GM23248 (cell line): ENCODE measurements at regions not wholly inside any gene's neighbourhood (a gene's known extent, or its start where the extent isn't known, plus 50 kb on each side); places are given as distances from the start of the nearest gene placed in this dataset.

Experiments used
- DNase-seq: peaks from one replicate; pipeline ENCODE4 v3.0.0-alpha.2; 2015
- H2AFZ ChIP-seq: fragments of 200-600 bp; sonication (generic); 2 replicates; pipeline ENCODE4 v1.6.1; 2016; ENCODE audit warnings: antibody characterized with exemption
- H3F3A ChIP-seq: fragments of 200-600 bp; sonication (generic); 2 replicates; pipeline ENCODE4 v1.6.1; 2016; ENCODE audit warnings: mild to moderate bottlenecking, antibody characterized with exemption, mixed run types; ENCODE audit not compliant: insufficient read depth
- H3K27ac ChIP-seq: fragments of 200-600 bp; sonication (generic); 2 replicates; pipeline ENCODE4 v1.5.1; 2016; ENCODE audit warnings: mild to moderate bottlenecking
- H3K27me3 ChIP-seq: fragments of 200-600 bp; sonication (generic); replicated peaks from 2 replicates; pipeline ENCODE4 v1.6.1; 2016; ENCODE audit warnings: mild to moderate bottlenecking; ENCODE audit not compliant: insufficient read depth
- H3K36me3 ChIP-seq: fragments of 200-600 bp; sonication (generic); 2 replicates; pipeline ENCODE4 v1.6.1; 2016; ENCODE audit warnings: low read depth, mild to moderate bottlenecking
- H3K4me1 ChIP-seq: fragments of 200-600 bp; sonication (generic); 2 replicates; pipeline ENCODE4 v1.6.1; 2016; ENCODE audit warnings: mild to moderate bottlenecking; ENCODE audit not compliant: insufficient read depth
- H3K4me2 ChIP-seq: fragments of 200-600 bp; sonication (generic); one replicate; pipeline ENCODE4 v1.6.1; 2016; ENCODE audit warnings: mild to moderate bottlenecking; ENCODE audit not compliant: unreplicated experiment
- H3K4me3 ChIP-seq: fragments of 200-600 bp; sonication (generic); 2 replicates; pipeline ENCODE4 v1.5.1; 2016; ENCODE audit warnings: mild to moderate bottlenecking
- H3K79me2 ChIP-seq: fragments of 200-600 bp; sonication (generic); 2 replicates; pipeline ENCODE4 v1.6.1; 2016; ENCODE audit warnings: mild to moderate bottlenecking; ENCODE audit not compliant: insufficient read depth
- H3K9ac ChIP-seq: fragments of 200-600 bp; sonication (generic); 2 replicates; pipeline ENCODE4 v1.6.1; 2016; ENCODE audit warnings: mild to moderate bottlenecking
- H3K9me2 ChIP-seq: fragments of 200-600 bp; sonication (generic); 2 replicates; pipeline ENCODE4 v1.6.1; 2016; ENCODE audit warnings: mixed run types, mild to moderate bottlenecking, moderate library complexity; ENCODE audit not compliant: insufficient read depth
- H3K9me3 ChIP-seq: fragments of 200-600 bp; sonication (generic); one replicate; pipeline ENCODE4 v1.6.1; 2017; ENCODE audit warnings: low read depth
- H4K20me1 ChIP-seq: fragments of 200-600 bp; sonication (generic); 2 replicates; pipeline ENCODE4 v1.6.0; 2016; ENCODE audit not compliant: insufficient read depth
- EZH2 ChIP-seq: fragments of 200-600 bp; sonication (generic); IDR thresholded peaks from 2 replicates; pipeline ENCODE4 v1.6.1; 2018; ENCODE audit warnings: antibody characterized with exemption, mild to moderate bottlenecking; ENCODE audit not compliant: insufficient read depth, poor library complexity, severe bottlenecking
- EZH2phosphoT487 ChIP-seq: fragments of 200-600 bp; sonication (generic); IDR thresholded peaks from 2 replicates; pipeline ENCODE4 v1.6.1; 2018; ENCODE audit warnings: antibody characterized with exemption, moderate library complexity, mild to moderate bottlenecking, low read depth; ENCODE audit not compliant: insufficient read depth
- WGBS, 2 experiments: methylation state at CpG; one replicate each; pipeline ENCODE4 v1.1.6; 2015 to 2017; ENCODE audit warnings: low lambda C conversion rate in 2 of 2, low coverage in 1 of 2; ENCODE audit errors: missing lambda C conversion rate in 2 of 2; 5-methylcytosine and 5-hydroxymethylcytosine counted together
- in situ Hi-C: fragments of 300-500 bp; cut with MboI; formaldehyde crosslinking; loops from 2 replicates; pipeline ENCODE4 v1.15.0; 2020

DNA sequence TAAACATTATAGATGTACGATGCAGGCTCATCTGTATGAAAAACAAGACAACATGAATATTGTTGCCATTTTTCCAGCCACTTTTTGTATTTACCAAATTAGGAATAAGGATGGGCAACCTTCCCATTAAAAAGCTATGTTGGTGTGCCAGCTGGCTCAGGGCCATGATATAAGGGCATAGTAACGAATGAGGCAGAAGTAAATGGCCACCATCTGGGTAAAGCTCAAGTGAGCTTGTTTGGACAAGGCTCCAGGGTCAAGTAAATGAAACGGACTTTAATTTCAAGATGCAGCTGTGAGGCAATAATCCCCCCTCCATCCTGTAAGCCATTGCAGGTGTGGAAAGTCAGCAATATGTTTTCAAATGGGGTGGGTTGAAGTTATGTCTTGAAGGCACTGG lies 930.9 kb upstream of the CDH8 start:
- no peak overlapping the region for H3K27ac ChIP-seq
- no peaks in the 10 kb centered on the region for H3K79me2 ChIP-seq
- H3K9me3 ChIP-seq, result no peaks in the 10 kb centered on the region
- no peak overlapping the region for H3K4me3 ChIP-seq
- WGBS, 2 experiments, result 12 to 15% methylated on average over 3 of the region's 3 CpGs
- no peaks in the 10 kb centered on the region for H3K36me3 ChIP-seq
- H2AFZ ChIP-seq, result no peak overlapping the region
- H3K9me2 ChIP-seq, result no peaks in the 10 kb centered on the region
- TF ChIP-seq EZH2phosphoT487 (no peak), EZH2 (no peak)
- H3F3A ChIP-seq, result no peaks in the 10 kb centered on the region
- H3K27me3 ChIP-seq, result no peaks in the 10 kb centered on the region
- no peaks in the 10 kb centered on the region for H3K4me1 ChIP-seq
- H4K20me1 ChIP-seq, result no peaks in the 10 kb centered on the region
- DNase-seq, result no peak
- no peak overlapping the region for H3K9ac ChIP-seq
- no peak overlapping the region for H3K4me2 ChIP-seq
- in situ Hi-C loops, result no loop called here

DNA sequence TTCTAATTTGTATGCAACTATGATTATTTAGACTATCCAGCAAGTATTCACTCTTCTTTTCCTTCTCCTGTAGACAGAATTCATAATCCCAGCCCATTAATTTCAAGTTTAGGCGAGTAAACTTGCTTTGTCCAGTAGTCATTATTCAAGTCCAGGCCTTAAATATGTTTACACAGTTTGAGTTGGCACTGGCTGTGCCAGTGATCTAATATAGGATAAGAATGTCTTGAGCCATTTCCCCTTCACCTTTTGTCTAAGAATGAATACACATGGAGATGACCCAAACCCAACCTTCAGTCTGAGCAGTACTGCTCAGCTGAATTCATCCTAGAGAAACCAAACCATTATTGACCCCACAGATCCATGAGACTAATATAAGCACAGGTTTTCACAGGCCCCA lies 930.4 kb upstream of the CDH8 start:
- no peak overlapping the region for H2AFZ ChIP-seq
- no peaks in the 10 kb centered on the region for H3K9me2 ChIP-seq
- no peaks in the 10 kb centered on the region for H3K79me2 ChIP-seq
- no peak overlapping the region for H3K27ac ChIP-seq
- H3K27me3 ChIP-seq, result no peaks in the 10 kb centered on the region
- in situ Hi-C loops, result no loop called here
- no peak overlapping the region for H3K4me3 ChIP-seq
- H3K9ac ChIP-seq, result no peak overlapping the region
- no peaks in the 10 kb centered on the region for H4K20me1 ChIP-seq
- H3K4me1 ChIP-seq, result no peaks in the 10 kb centered on the region
- no peaks in the 10 kb centered on the region for H3F3A ChIP-seq
- TF ChIP-seq EZH2phosphoT487, result no peak
- TF ChIP-seq EZH2, result no peak
- no peaks in the 10 kb centered on the region for H3K36me3 ChIP-seq
- H3K9me3 ChIP-seq, result no peaks in the 10 kb centered on the region
- WGBS, 2 experiments, result 4 to 18% methylated on average over 1 of the region's 1 CpG
- H3K4me2 ChIP-seq, result no peak overlapping the region
- no peak for DNase-seq

DNA sequence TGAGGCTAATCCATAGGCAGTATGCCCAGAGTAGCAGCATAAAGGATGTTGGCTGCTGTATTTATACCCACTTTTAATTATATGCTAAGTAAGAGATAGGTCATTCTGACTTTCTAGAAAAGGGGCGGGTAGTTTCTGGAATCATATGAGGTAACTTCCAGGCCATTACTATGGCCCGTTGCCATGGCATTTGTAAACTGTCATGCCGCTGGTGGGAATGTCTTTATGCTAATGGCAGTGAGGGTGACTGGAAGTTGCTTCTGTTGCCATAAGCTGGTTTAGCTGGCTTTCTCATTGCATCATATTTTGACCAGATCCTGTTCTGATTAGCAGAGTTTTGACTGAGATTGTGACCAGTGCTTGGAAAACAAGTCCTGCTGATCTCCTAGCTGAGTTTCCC lies 929.6 kb upstream of the CDH8 start:
- H4K20me1 ChIP-seq, result no peaks in the 10 kb centered on the region
- H3K4me1 ChIP-seq, result no peaks in the 10 kb centered on the region
- H3K9me2 ChIP-seq, result no peaks in the 10 kb centered on the region
- TF ChIP-seq EZH2, result no peak
- TF ChIP-seq EZH2phosphoT487, result no peak
- in situ Hi-C loops, result no loop called here
- 32 to 45% methylated on average over 3 of the region's 3 CpGs for WGBS, 2 experiments
- H3K27ac ChIP-seq, result no peak overlapping the region
- no peak overlapping the region for H3K4me2 ChIP-seq
- no peak overlapping the region for H2AFZ ChIP-seq
- H3K27me3 ChIP-seq, result no peaks in the 10 kb centered on the region
- H3K36me3 ChIP-seq, result no peaks in the 10 kb centered on the region
- H3F3A ChIP-seq, result no peaks in the 10 kb centered on the region
- no peak for DNase-seq
- no peak overlapping the region for H3K9ac ChIP-seq
- no peaks in the 10 kb centered on the region for H3K79me2 ChIP-seq
- H3K4me3 ChIP-seq, result no peak overlapping the region
- H3K9me3 ChIP-seq, result no peaks in the 10 kb centered on the region

DNA sequence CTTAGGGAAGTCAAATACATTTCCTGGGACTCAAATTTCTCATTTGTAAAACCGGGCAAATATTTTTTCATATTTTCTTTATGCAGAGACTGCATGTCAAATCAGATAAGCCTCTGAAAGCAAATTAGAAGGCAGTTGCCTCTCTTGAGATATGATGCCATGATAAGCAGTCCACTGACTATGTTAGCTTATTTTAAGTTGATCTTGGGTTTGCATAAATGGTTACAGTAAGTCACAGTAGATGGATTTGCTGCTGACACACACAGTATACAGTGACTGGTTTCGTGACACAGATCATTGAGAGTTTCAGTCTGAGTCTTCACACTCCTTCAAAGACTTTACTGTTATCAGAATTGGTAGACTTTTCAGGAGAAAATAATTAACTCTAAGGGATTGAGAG lies 927.6 kb upstream of the CDH8 start:
- Histone ChIP-seq H3K27me3 (no peaks in the 10 kb centered on the region), H3K9me2 (no peaks in the 10 kb centered on the region), H3K36me3 (no peaks in the 10 kb centered on the region), H3K27ac (no peak overlapping the region), H3K79me2 (no peaks in the 10 kb centered on the region), H3K4me1 (no peaks in the 10 kb centered on the region), H3K4me2 (no peak overlapping the region), H3K9ac (no peak overlapping the region), H2AFZ (no peak overlapping the region), H4K20me1 (no peaks in the 10 kb centered on the region), H3F3A (no peaks in the 10 kb centered on the region), H3K4me3 (no peak overlapping the region), H3K9me3 (no peaks in the 10 kb centered on the region)
- in situ Hi-C loops, result no loop called here
- TF ChIP-seq EZH2phosphoT487, result no peak
- no peak for TF ChIP-seq EZH2
- no peak for DNase-seq
- 11 to 18% methylated on average over 2 of the region's 2 CpGs for WGBS, 2 experiments

DNA sequence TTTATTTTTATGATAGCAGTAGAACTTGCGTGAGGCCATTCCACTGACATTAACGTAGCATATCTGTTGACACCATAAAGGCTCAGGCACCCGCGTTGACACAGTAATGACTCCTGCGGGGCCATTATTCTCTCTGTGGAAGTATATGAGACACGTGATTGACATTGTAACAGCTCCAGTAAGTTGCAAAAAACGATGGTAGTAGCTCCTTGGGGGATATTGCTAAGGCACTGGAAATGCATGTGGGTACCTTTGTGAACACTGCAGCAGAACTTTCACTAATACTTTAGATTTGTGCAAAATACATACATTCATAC lies 918.8 kb upstream of the CDH8 start:
- no peaks in the 10 kb centered on the region for H4K20me1 ChIP-seq

More for the DNA sequence above, 918.8 kb upstream of the CDH8 start:
- no peaks in the 10 kb centered on the region for H3K79me2 ChIP-seq
- no peak overlapping the region for H3K4me3 ChIP-seq
- 39 to 41% methylated on average over 7 of the region's 7 CpGs for WGBS, 2 experiments
- H3K27ac ChIP-seq, result no peak overlapping the region
- H3F3A ChIP-seq, result no peaks in the 10 kb centered on the region
- DNase-seq, result no peak
- H3K4me2 ChIP-seq, result no peak overlapping the region
- no peaks in the 10 kb centered on the region for H3K27me3 ChIP-seq
- in situ Hi-C loops, result no loop called here
- no peaks in the 10 kb centered on the region for H3K4me1 ChIP-seq
- no peaks in the 10 kb centered on the region for H3K9me2 ChIP-seq
- H3K9ac ChIP-seq, result no peak overlapping the region
- H3K9me3 ChIP-seq, result no peaks in the 10 kb centered on the region
- no peaks in the 10 kb centered on the region for H3K36me3 ChIP-seq
- no peak overlapping the region for H2AFZ ChIP-seq
- TF ChIP-seq EZH2phosphoT487, result no peak
- TF ChIP-seq EZH2, result no peak
